Calu3 (cell line): ENCODE measurements at regions not wholly inside any gene's neighbourhood (a gene's known extent, or its start where the extent isn't known, plus 50 kb on each side); places are given as distances from the start of the nearest gene placed in this dataset.

Experiments used
- BruUV-seq: library from RNA; stranded (reverse); fragments of 400-500 nt; replicated peaks from 2 replicates; lab custom pipeline; 2021; lab: Mats Ljungman, UMichigan
- CTCF ChIA-PET: fragments of 300-600 bp; sonication (Branson Sonifier 250); formaldehyde crosslinking; loops from one replicate; lab custom pipeline; 2022; ENCODE audit warnings: antibody characterized with exemption; lab: Charles Lee
- DNase-seq: peaks from one replicate; pipeline ENCODE4 v3.0.0; 2022
- H3K27ac Mint-ChIP-seq: one replicate; pipeline ENCODE4 v1.8.0; 2022; ENCODE audit warnings: mixed read lengths; ENCODE audit not compliant: unreplicated experiment
- H3K27me3 Mint-ChIP-seq: one replicate; pipeline ENCODE4 v1.8.0; 2022; ENCODE audit warnings: mixed read lengths; ENCODE audit not compliant: unreplicated experiment
- H3K36me3 Mint-ChIP-seq: one replicate; pipeline ENCODE4 v1.8.0; 2022; ENCODE audit warnings: mild to moderate bottlenecking, moderate library complexity, mixed read lengths; ENCODE audit not compliant: insufficient read depth, unreplicated experiment
- H3K4me1 Mint-ChIP-seq: one replicate; pipeline ENCODE4 v1.8.0; 2022; ENCODE audit warnings: mild to moderate bottlenecking, low read depth, mixed read lengths; ENCODE audit not compliant: unreplicated experiment
- H3K4me3 Mint-ChIP-seq: one replicate; pipeline ENCODE4 v1.8.0; 2022; ENCODE audit warnings: mild to moderate bottlenecking, low read depth, moderate library complexity, mixed read lengths; ENCODE audit not compliant: unreplicated experiment
- H3K9me3 Mint-ChIP-seq: one replicate; pipeline ENCODE4 v1.8.0; 2022; ENCODE audit warnings: low read depth, mixed read lengths; ENCODE audit not compliant: unreplicated experiment
- CTCF ChIP-seq: fragments of 200-600 bp; IDR thresholded peaks from one replicate; pipeline ENCODE4 v1.8.0; 2022; ENCODE audit warnings: antibody characterized with exemption; ENCODE audit not compliant: unreplicated experiment
- intact Hi-C: fragments of 100-400 bp; cut with micrococcal nuclease; formaldehyde crosslinking; loops from one replicate; pipeline ENCODE4 v1.10.0; 2022; ENCODE audit not compliant: unreplicated experiment

DNA sequence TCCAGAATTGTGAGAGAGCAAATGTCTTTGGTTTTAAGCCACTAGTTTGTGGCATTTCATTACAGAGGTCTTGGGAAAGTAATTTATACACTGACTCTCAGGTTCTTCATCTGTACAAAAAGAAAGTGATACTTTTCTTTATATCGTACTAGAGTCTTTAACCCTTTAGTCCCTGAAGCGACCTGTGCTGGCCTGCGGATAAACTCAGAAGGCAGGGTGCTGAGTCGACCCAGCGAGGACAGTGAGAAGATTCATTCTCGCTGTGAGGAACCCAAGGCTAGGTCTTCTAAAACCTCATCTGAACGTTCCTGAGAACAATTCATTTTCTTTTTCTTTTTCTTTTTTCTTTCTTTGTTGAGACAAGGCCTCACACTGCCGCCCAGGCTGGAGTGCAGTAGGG lies 514.2 kb upstream of the MGMT start:
- BruUV-seq: no TSS peak
- intact Hi-C loops: no loop called here
- no peak for DNase-seq
- Mint-ChIP-seq H3K27me3 (no peaks in the 10 kb centered on the region), H3K4me1 (no peaks in the 10 kb centered on the region), H3K27ac (no peak overlapping the region), H3K36me3 (no peaks in the 10 kb centered on the region), H3K9me3 (no peaks in the 10 kb centered on the region), H3K4me3 (no peak overlapping the region)
- TF ChIP-seq CTCF: no peak
- CTCF ChIA-PET: no interaction called here

DNA sequence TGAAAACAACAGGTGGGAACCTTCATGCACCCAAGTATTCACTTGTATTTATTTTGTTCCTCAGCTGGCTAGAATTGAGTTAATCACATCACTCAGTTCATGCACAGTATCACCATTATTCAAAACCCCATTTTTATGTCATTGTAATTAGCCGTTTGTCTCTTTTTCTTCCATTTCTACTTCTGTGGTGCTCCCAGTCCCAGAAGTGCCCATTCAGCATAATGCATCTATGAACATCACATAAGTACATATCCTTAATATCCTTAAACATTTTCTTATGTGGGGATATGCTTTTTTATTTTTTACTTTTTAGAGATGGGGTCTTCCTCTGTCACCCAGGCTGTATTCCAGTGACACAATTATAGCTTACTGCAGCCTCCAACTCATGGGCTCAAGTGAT lies 510.9 kb upstream of the MGMT start:
- Mint-ChIP-seq H3K36me3 (no peaks in the 10 kb centered on the region), H3K9me3 (no peaks in the 10 kb centered on the region), H3K27me3 (no peaks in the 10 kb centered on the region), H3K27ac (no peak overlapping the region), H3K4me3 (no peak overlapping the region), H3K4me1 (no peaks in the 10 kb centered on the region)
- TF ChIP-seq CTCF: no peak
- BruUV-seq: no TSS peak
- CTCF ChIA-PET: no interaction called here
- DNase-seq: no peak
- intact Hi-C loops: no loop called here

DNA sequence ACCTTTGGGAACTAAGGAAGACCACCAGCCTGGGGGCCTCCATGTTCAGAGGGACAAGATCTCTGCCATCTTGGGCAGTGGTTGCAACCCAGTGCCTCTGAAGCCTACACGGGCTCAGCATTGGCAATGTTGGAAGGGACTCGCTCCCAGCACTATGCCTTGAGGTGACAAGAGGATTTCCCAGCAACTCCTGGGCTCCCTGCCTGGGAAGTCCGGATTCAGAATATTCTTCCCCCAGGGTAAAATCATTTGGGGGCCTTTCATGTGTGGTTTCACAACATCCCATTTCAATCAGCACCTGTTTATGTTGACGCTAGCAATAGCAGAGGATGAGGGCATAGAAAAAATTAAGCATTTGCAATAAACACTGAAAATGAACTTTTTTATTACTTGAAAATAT lies 509.8 kb upstream of the MGMT start:
- DNase-seq: no peak
- H3K27me3 Mint-ChIP-seq: no peaks in the 10 kb centered on the region
- BruUV-seq: no TSS peak
- no peak for TF ChIP-seq CTCF
- H3K36me3 Mint-ChIP-seq: no peaks in the 10 kb centered on the region
- H3K27ac Mint-ChIP-seq: no peak overlapping the region
- H3K4me1 Mint-ChIP-seq: no peaks in the 10 kb centered on the region
- H3K4me3 Mint-ChIP-seq: no peak overlapping the region
- intact Hi-C loops: no loop called here
- H3K9me3 Mint-ChIP-seq: peaks cover 2% of the 10 kb centered on the region
- CTCF ChIA-PET: no interaction called here

- H3K27me3 Mint-ChIP-seq: no peaks in the 10 kb centered on the region
- H3K4me1 Mint-ChIP-seq: no peaks in the 10 kb centered on the region
- intact Hi-C loops: no loop called here
- H3K4me3 Mint-ChIP-seq: no peak overlapping the region
- no peak overlapping the region for H3K27ac Mint-ChIP-seq
- H3K9me3 Mint-ChIP-seq: peaks cover 2% of the 10 kb centered on the region
- no TSS peak for BruUV-seq
- TF ChIP-seq CTCF: no peak
- no peaks in the 10 kb centered on the region for H3K36me3 Mint-ChIP-seq
- no peak for DNase-seq
- CTCF ChIA-PET: interaction anchor here (0.7 kb wide), 1 partner anchor 641 kb away, joined by 3 read pairs; no protein-coding TSS in a partner anchor
Measured at GRCh38 chr10:128958834-128959690, 508.0 kb upstream of the MGMT start.
